ENCODE measurements at regions not wholly inside any gene's neighbourhood (a gene's known extent, or its start where the extent isn't known, plus 50 kb on each side); places are given as distances from the start of the nearest gene placed in this dataset.
A peak's percentile ranks its signal among the peaks of the same experiment; 100 is the strongest.

- POLR2A ChIA-PET = no interaction called here
- Histone ChIP-seq H3K79me2 (ENCODE audit: insufficient read depth, low read length) (no peaks in the 10 kb centered on the region), H3K4me3 (replicated peaks in 1 of 3; ENCODE audit: insufficient read depth in 1 of 3, low read depth in 2 of 3, low read length in 3 of 3) (no peak overlapping the region), H3K36me3 (replicated peaks in 1 of 2; ENCODE audit: control insufficient read depth in 1 of 2, insufficient read depth in 2 of 2, low read length in 2 of 2) (no peaks in the 10 kb centered on the region), H3K9ac (ENCODE audit: insufficient read depth, low read depth, low read length) (no peak overlapping the region), H3K27me3 (ENCODE audit: control insufficient read depth in 1 of 2, insufficient read depth in 2 of 2, low read length in 2 of 2) (no peaks in the 10 kb centered on the region), H3K9me3 (ENCODE audit: low read length) (no peaks in the 10 kb centered on the region; the same call in 1 of the 2 replicates), H3K4me1 (ENCODE audit: insufficient read depth, low read length) (peaks cover 82% of the 10 kb centered on the region), H4K20me1 (ENCODE audit: insufficient read depth, low read length) (no peaks in the 10 kb centered on the region), H2AFZ (ENCODE audit: low read length) (no peak overlapping the region), H3K27ac (ENCODE audit: extremely low read length, insufficient read depth, low read length) (peak overlapping the region; percentile 9), H3K4me2 (ENCODE audit: low read depth, low read length) (peak overlapping the region; percentile 59)
- ATAC-seq (no peak), DNase-seq (ENCODE audit: low spot score) (no peak), FAIRE-seq (no peak)
- intact Hi-C loops (cut with micrococcal nuclease; ENCODE audit: unreplicated experiment) = loop anchor here (1.0 kb wide), 1 partner anchor 30 kb away; no protein-coding TSS in a partner anchor
- no TSS peak for BruUV-seq (replicated peaks)
- TF ChIP-seq ZBTB42 (CRISPR knock-in tag; IDR thresholded peaks at IDR 0.05) (no peak), ZSCAN29 (CRISPR knock-in tag; conservative IDR thresholded peaks at IDR 0.05) (no peak), ZNF160 (CRISPR knock-in tag; IDR thresholded peaks at IDR 0.05) (no peak), ARNTL (CRISPR knock-in tag; IDR thresholded peaks at IDR 0.05) (no peak), ZNF747 (CRISPR knock-in tag; IDR thresholded peaks at IDR 0.05; ENCODE audit: borderline replicate concordance) (0 out of 2 replicates have a peak, but pooled peaks have one; percentile 3), ZNF564 (CRISPR knock-in tag; IDR thresholded peaks at IDR 0.05) (peak; percentile 51; the same call in 1 of the 2 replicates)
- CTCF ChIA-PET (ENCODE audit: low intra/inter-chr PET ratio, low total read pairs) = no interaction called here
- in situ Hi-C loops (cut with HindIII; ENCODE audit: extremely low pct_ligation_motif_present, low pct_unique_long_range_greater_than_20kb) = no loop called here
- 45% methylated on average over 2 of the region's 2 CpGs for WGBS (ENCODE audit: low lambda C conversion rate)
Observed at GRCh38 chr2:38435775-38436174, 58.7 kb upstream of the ATL2 start.

- ChIA-PET CTCF (ENCODE audit: low intra/inter-chr PET ratio, low total read pairs) (no interaction called here), POLR2A (no interaction called here)
- BruUV-seq (replicated peaks) = no TSS peak
- Histone ChIP-seq H3K27me3 (ENCODE audit: control insufficient read depth in 1 of 2, insufficient read depth in 2 of 2, low read length in 2 of 2) (no peaks in the 10 kb centered on the region), H3K9me3 (ENCODE audit: low read length) (no peaks in the 10 kb centered on the region; the same call in 1 of the 2 replicates), H4K20me1 (ENCODE audit: insufficient read depth, low read length) (no peaks in the 10 kb centered on the region), H3K9ac (ENCODE audit: insufficient read depth, low read depth, low read length) (no peak overlapping the region), H3K36me3 (replicated peaks in 1 of 2; ENCODE audit: control insufficient read depth in 1 of 2, insufficient read depth in 2 of 2, low read length in 2 of 2) (no peaks in the 10 kb centered on the region), H3K27ac (ENCODE audit: extremely low read length, insufficient read depth, low read length) (no peak overlapping the region), H3K4me3 (replicated peaks in 1 of 3; ENCODE audit: insufficient read depth in 1 of 3, low read depth in 2 of 3, low read length in 3 of 3) (no peak overlapping the region), H3K79me2 (ENCODE audit: insufficient read depth, low read length) (no peaks in the 10 kb centered on the region), H2AFZ (ENCODE audit: low read length) (no peak overlapping the region), H3K4me1 (ENCODE audit: insufficient read depth, low read length) (peaks cover 76% of the 10 kb centered on the region), H3K4me2 (ENCODE audit: low read depth, low read length) (no peak overlapping the region)
- ATAC-seq (no peak), DNase-seq (ENCODE audit: low spot score) (no peak), FAIRE-seq (no peak)
- intact Hi-C loops (cut with micrococcal nuclease; ENCODE audit: unreplicated experiment) = no loop called here
- in situ Hi-C loops (cut with HindIII; ENCODE audit: extremely low pct_ligation_motif_present, low pct_unique_long_range_greater_than_20kb) = no loop called here
- TF ChIP-seq ZNF883 (CRISPR knock-in tag; IDR thresholded peaks at IDR 0.05; ENCODE audit: not compliant biosample characterization) = no peak
- no peak for TF ChIP-seq BRF2 (CRISPR knock-in tag; IDR thresholded peaks at IDR 0.05)
- TF ChIP-seq PBX2 (CRISPR knock-in tag; IDR thresholded peaks at IDR 0.05) = no peak
Observed at GRCh38 chr2:38434595-38434994, 57.5 kb upstream of the ATL2 start.
